ENCODE measurements at regions not wholly inside any gene's neighbourhood (a gene's known extent, or its start where the extent isn't known, plus 50 kb on each side); places are given as distances from the start of the nearest gene placed in this dataset.

- TF ChIP-seq CTCF (IDR thresholded peaks at IDR 0.05; ENCODE audit: poor library complexity, severe bottlenecking) (no peak), REST (IDR thresholded peaks at IDR 0.05; ENCODE audit: borderline replicate concordance) (no peak), POLR2AphosphoS5 (IDR thresholded peaks at IDR 0.05) (no peak), SMC3 (conservative IDR thresholded peaks at IDR 0.05; ENCODE audit: poor library complexity) (no peak), EP300 (conservative IDR thresholded peaks at IDR 0.05; ENCODE audit: poor library complexity, severe bottlenecking) (no peak), EZH2 (IDR thresholded peaks at IDR 0.05; ENCODE audit: borderline replicate concordance, insufficient read depth, low read length, poor library complexity, severe bottlenecking) (no peak), RAD21 (conservative IDR thresholded peaks at IDR 0.05) (no peak)
Observed at GRCh38 chr2:139078376-139078775, 298.2 kb upstream of the NXPH2 start.
